ENCODE measurements at regions not wholly inside any gene's neighbourhood (a gene's known extent, or its start where the extent isn't known, plus 50 kb on each side); places are given as distances from the start of the nearest gene placed in this dataset.

DNA sequence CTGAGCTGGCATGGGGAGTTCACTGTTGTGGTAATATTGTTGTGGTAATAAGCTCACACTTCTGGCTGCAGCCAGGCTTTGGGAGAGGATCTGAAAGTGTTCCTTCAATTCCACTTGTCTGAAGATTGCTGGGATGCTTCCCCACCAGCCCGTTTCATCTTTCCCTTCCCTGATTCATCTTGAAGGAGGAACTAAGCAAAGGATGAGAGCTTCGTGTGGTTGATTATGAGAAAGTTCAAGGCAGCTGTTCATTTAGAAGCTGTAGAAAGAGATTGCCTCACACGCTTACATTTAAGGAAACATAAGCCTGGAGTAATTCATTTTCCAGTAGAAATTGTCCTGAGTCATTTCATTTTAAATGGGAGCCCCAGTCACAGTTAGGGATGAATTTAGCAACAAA, 122.4 kb upstream of the GAS1 start:
- TF ChIP-seq, protein P1, sequence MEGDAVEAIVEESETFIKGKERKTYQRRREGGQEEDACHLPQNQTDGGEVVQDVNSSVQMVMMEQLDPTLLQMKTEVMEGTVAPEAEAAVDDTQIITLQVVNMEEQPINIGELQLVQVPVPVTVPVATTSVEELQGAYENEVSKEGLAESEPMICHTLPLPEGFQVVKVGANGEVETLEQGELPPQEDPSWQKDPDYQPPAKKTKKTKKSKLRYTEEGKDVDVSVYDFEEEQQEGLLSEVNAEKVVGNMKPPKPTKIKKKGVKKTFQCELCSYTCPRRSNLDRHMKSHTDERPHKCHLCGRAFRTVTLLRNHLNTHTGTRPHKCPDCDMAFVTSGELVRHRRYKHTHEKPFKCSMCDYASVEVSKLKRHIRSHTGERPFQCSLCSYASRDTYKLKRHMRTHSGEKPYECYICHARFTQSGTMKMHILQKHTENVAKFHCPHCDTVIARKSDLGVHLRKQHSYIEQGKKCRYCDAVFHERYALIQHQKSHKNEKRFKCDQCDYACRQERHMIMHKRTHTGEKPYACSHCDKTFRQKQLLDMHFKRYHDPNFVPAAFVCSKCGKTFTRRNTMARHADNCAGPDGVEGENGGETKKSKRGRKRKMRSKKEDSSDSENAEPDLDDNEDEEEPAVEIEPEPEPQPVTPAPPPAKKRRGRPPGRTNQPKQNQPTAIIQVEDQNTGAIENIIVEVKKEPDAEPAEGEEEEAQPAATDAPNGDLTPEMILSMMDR (IDR thresholded peaks at IDR 0.05; ENCODE audit: poor library complexity): no peak
- no peak for TF ChIP-seq EZH2 (IDR thresholded peaks at IDR 0.05; ENCODE audit: borderline replicate concordance)
